SK-N-SH treated with all-trans-retinoic acid at 6 μM for 48 hours (cell line): ENCODE measurements at regions not wholly inside any gene's neighbourhood (a gene's known extent, or its start where the extent isn't known, plus 50 kb on each side); places are given as distances from the start of the nearest gene placed in this dataset.

Source experiments
- ATAC-seq: fragments of 200-7000 bp; cut with Tn5 transposase; 3 replicates; pipeline ENCODE4 v1.9.1; 2020; ENCODE audit warnings: mild to moderate bottlenecking, moderate library complexity
- BACH2 ChIP-seq: fragments of 250-450 bp; sonication (Bioruptor Pico); IDR thresholded peaks from 2 replicates; pipeline ENCODE4 v1.9.0; 2021; ENCODE audit warnings: mild to moderate bottlenecking, borderline replicate concordance
- CSDC2 ChIP-seq: fragments of 250-450 bp; sonication (Bioruptor Pico); IDR thresholded peaks from 2 replicates; pipeline ENCODE4 v1.5.0; 2020; ENCODE audit warnings: mild to moderate bottlenecking, moderate library complexity
- CSRNP3 ChIP-seq: fragments of 250-450 bp; sonication (Bioruptor Pico); IDR thresholded peaks from 2 replicates; pipeline ENCODE4 v1.5.1; 2021; ENCODE audit warnings: mild to moderate bottlenecking, moderate library complexity
- ESRRG ChIP-seq: fragments of 250-450 bp; sonication (Bioruptor Pico); IDR thresholded peaks from 2 replicates; pipeline ENCODE4 v1.6.1; 2021; ENCODE audit warnings: mild to moderate bottlenecking
- GLIS3 ChIP-seq: fragments of 250-450 bp; sonication (Bioruptor Pico); IDR thresholded peaks from 2 replicates; pipeline ENCODE4 v1.5.0; 2020; ENCODE audit warnings: mild to moderate bottlenecking, moderate library complexity
- ISL1 ChIP-seq: fragments of 250-450 bp; sonication (Bioruptor Pico); IDR thresholded peaks from 2 replicates; pipeline ENCODE4 v2.1.2; 2022; ENCODE audit warnings: mild to moderate bottlenecking, moderate library complexity
- OSR1 ChIP-seq: fragments of 250-450 bp; sonication (Bioruptor Pico); IDR thresholded peaks from 2 replicates; pipeline ENCODE4 v1.8.0; 2022; ENCODE audit warnings: moderate library complexity, mild to moderate bottlenecking, inconsistent platforms
- POU6F1 ChIP-seq: fragments of 250-450 bp; sonication (Bioruptor Pico); IDR thresholded peaks from 2 replicates; pipeline ENCODE4 v1.8.0; 2021; ENCODE audit warnings: low read depth, mild to moderate bottlenecking, moderate library complexity, borderline replicate concordance
- PPARA ChIP-seq: fragments of 250-450 bp; sonication (Bioruptor Pico); IDR thresholded peaks from 2 replicates; pipeline ENCODE4 v1.5.0; 2020; ENCODE audit warnings: mild to moderate bottlenecking, borderline replicate concordance
- RARB ChIP-seq: fragments of 250-450 bp; sonication (Bioruptor Pico); IDR thresholded peaks from 2 replicates; pipeline ENCODE4 v1.8.0; 2021; ENCODE audit warnings: mild to moderate bottlenecking, moderate library complexity
- SNAI2 ChIP-seq: fragments of 250-450 bp; sonication (Bioruptor Pico); IDR thresholded peaks from 2 replicates; pipeline ENCODE4 v1.5.0; 2020; ENCODE audit warnings: mild to moderate bottlenecking, moderate library complexity
- TCF4 ChIP-seq: fragments of 250-450 bp; sonication (Bioruptor Pico); IDR thresholded peaks from 2 replicates; pipeline ENCODE4 v1.8.0; 2021; ENCODE audit warnings: mild to moderate bottlenecking, moderate library complexity, borderline replicate concordance
- TOX ChIP-seq: fragments of 250-450 bp; sonication (Bioruptor Pico); IDR thresholded peaks from 2 replicates; pipeline ENCODE4 v1.8.0; 2021; ENCODE audit warnings: mild to moderate bottlenecking, moderate library complexity, borderline replicate concordance
- TSHZ2 ChIP-seq: fragments of 250-450 bp; sonication (Bioruptor Pico); IDR thresholded peaks from 2 replicates; pipeline ENCODE4 v1.5.0; 2020; ENCODE audit warnings: mild to moderate bottlenecking, moderate library complexity
- ZC3H10 ChIP-seq: fragments of 250-450 bp; sonication (Bioruptor Pico); IDR thresholded peaks from 2 replicates; pipeline ENCODE4 v1.5.1; 2021; ENCODE audit warnings: mild to moderate bottlenecking, moderate library complexity
- ZFP3 ChIP-seq: fragments of 250-450 bp; sonication (Bioruptor Pico); IDR thresholded peaks from 2 replicates; pipeline ENCODE4 v1.5.0; 2020; ENCODE audit warnings: mild to moderate bottlenecking, moderate library complexity
- ZFP30 ChIP-seq: fragments of 450-650 bp; formaldehyde crosslinking; IDR thresholded peaks from 2 replicates; pipeline ENCODE4 v1.5.0; 2022; ENCODE audit warnings: mild to moderate bottlenecking, moderate library complexity
- ZNF565 ChIP-seq: fragments of 450-650 bp; formaldehyde crosslinking; conservative IDR thresholded peaks from 2 replicates; pipeline ENCODE4 v1.5.0; 2020; ENCODE audit warnings: low read depth, mild to moderate bottlenecking, moderate library complexity
- ZNF8 ChIP-seq: fragments of 450-650 bp; formaldehyde crosslinking; IDR thresholded peaks from 2 replicates; pipeline ENCODE4 v1.5.0; 2020; ENCODE audit warnings: mild to moderate bottlenecking, moderate library complexity
- TF ChIP-seq, protein P1 (sequence below): fragments of 250-450 bp; sonication (Bioruptor Pico); IDR thresholded peaks from 2 replicates; pipeline ENCODE4 v1.8.0; 2020; ENCODE audit warnings: mild to moderate bottlenecking, moderate library complexity, borderline replicate concordance
- TF ChIP-seq, protein P2 (sequence below): fragments of 250-450 bp; sonication (Bioruptor Pico); IDR thresholded peaks from 2 replicates; pipeline ENCODE4 v1.5.1; 2020; ENCODE audit warnings: low read depth, mild to moderate bottlenecking, moderate library complexity

DNA sequence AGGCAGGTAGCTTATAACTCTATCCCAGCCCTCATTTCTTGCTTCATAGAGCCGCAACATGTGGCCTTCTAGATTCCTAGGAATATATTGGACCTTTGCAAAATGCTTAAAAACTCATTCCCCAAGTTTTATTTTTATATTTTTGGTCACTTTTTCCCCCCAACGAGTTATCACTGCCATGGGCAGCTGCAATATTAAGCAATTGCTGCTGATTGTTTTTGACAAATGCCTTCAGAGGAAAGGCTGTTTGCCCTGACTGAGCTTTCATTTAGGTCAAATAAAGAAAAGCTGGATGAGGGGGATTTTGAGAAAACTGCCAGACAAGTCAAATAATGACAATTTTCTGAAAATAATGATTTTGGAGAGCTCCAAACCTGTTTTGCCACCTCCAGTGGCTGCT is 976.9 kb upstream of the MBL2 start:
- no peak for TF ChIP-seq ZNF8 (CRISPR knock-in tag)
- TF ChIP-seq ESRRG, result no peak
- TF ChIP-seq CSRNP3, result no peak
- no peak for TF ChIP-seq GLIS3 (CRISPR knock-in tag)
- no peak for TF ChIP-seq BACH2 (CRISPR knock-in tag)
- no peak for TF ChIP-seq ISL1 (CRISPR knock-in tag)
- TF ChIP-seq, protein P1, sequence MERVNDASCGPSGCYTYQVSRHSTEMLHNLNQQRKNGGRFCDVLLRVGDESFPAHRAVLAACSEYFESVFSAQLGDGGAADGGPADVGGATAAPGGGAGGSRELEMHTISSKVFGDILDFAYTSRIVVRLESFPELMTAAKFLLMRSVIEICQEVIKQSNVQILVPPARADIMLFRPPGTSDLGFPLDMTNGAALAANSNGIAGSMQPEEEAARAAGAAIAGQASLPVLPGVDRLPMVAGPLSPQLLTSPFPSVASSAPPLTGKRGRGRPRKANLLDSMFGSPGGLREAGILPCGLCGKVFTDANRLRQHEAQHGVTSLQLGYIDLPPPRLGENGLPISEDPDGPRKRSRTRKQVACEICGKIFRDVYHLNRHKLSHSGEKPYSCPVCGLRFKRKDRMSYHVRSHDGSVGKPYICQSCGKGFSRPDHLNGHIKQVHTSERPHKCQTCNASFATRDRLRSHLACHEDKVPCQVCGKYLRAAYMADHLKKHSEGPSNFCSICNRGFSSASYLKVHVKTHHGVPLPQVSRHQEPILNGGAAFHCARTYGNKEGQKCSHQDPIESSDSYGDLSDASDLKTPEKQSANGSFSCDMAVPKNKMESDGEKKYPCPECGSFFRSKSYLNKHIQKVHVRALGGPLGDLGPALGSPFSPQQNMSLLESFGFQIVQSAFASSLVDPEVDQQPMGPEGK (CRISPR knock-in tag), result no peak
- TF ChIP-seq PPARA (CRISPR knock-in tag), result no peak
- no peak for TF ChIP-seq ZFP3
- no peak for TF ChIP-seq ZNF565
- no peak for TF ChIP-seq TCF4 (CRISPR knock-in tag)
- no peak for TF ChIP-seq RARB (CRISPR knock-in tag)
- TF ChIP-seq ZFP30 (CRISPR knock-in tag), result no peak
- TF ChIP-seq TOX (CRISPR knock-in tag), result no peak
- TF ChIP-seq, protein P2, sequence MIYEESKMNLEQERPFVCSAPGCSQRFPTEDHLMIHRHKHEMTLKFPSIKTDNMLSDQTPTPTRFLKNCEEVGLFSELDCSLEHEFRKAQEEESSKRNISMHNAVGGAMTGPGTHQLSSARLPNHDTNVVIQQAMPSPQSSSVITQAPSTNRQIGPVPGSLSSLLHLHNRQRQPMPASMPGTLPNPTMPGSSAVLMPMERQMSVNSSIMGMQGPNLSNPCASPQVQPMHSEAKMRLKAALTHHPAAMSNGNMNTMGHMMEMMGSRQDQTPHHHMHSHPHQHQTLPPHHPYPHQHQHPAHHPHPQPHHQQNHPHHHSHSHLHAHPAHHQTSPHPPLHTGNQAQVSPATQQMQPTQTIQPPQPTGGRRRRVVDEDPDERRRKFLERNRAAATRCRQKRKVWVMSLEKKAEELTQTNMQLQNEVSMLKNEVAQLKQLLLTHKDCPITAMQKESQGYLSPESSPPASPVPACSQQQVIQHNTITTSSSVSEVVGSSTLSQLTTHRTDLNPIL (CRISPR knock-in tag), result no peak
- TF ChIP-seq POU6F1 (CRISPR knock-in tag), result no peak
- no peak for ATAC-seq

GRCh38 chr10:53748319-53748718 is 975.7 kb upstream of the MBL2 start:
- TF ChIP-seq, protein P1 (CRISPR knock-in tag), result no peak
- TF ChIP-seq ZC3H10 (CRISPR knock-in tag), result no peak
- TF ChIP-seq OSR1 (CRISPR knock-in tag), result no peak
- TF ChIP-seq ISL1 (CRISPR knock-in tag), result no peak
- TF ChIP-seq, protein P2 (CRISPR knock-in tag), result no peak
- TF ChIP-seq BACH2 (CRISPR knock-in tag), result no peak
- TF ChIP-seq RARB (CRISPR knock-in tag), result no peak
- TF ChIP-seq SNAI2 (CRISPR knock-in tag), result no peak
- TF ChIP-seq ZFP3, result no peak
- TF ChIP-seq CSRNP3, result no peak
- no peak for TF ChIP-seq ESRRG
- TF ChIP-seq TSHZ2 (CRISPR knock-in tag), result no peak
- no peak for TF ChIP-seq TCF4 (CRISPR knock-in tag)
- no peak for TF ChIP-seq CSDC2
- no peak for ATAC-seq
